GM12872 (cell line): ENCODE measurements at regions not wholly inside any gene's neighbourhood (a gene's known extent, or its start where the extent isn't known, plus 50 kb on each side); places are given as distances from the start of the nearest gene placed in this dataset.

Experiments used
- TF ChIP-seq, protein P1 (sequence below): IDR thresholded peaks from 3 replicates; pipeline ENCODE4 v1.5.1; 2011; ENCODE audit warnings: low read depth, mild to moderate bottlenecking, low read length, moderate library complexity; ENCODE audit not compliant: insufficient read depth

- TF ChIP-seq, protein P1, sequence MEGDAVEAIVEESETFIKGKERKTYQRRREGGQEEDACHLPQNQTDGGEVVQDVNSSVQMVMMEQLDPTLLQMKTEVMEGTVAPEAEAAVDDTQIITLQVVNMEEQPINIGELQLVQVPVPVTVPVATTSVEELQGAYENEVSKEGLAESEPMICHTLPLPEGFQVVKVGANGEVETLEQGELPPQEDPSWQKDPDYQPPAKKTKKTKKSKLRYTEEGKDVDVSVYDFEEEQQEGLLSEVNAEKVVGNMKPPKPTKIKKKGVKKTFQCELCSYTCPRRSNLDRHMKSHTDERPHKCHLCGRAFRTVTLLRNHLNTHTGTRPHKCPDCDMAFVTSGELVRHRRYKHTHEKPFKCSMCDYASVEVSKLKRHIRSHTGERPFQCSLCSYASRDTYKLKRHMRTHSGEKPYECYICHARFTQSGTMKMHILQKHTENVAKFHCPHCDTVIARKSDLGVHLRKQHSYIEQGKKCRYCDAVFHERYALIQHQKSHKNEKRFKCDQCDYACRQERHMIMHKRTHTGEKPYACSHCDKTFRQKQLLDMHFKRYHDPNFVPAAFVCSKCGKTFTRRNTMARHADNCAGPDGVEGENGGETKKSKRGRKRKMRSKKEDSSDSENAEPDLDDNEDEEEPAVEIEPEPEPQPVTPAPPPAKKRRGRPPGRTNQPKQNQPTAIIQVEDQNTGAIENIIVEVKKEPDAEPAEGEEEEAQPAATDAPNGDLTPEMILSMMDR: no peak
Observed at GRCh38 chr16:63744077-63744874, 1377.6 kb downstream of the CDH11 start.

DNA sequence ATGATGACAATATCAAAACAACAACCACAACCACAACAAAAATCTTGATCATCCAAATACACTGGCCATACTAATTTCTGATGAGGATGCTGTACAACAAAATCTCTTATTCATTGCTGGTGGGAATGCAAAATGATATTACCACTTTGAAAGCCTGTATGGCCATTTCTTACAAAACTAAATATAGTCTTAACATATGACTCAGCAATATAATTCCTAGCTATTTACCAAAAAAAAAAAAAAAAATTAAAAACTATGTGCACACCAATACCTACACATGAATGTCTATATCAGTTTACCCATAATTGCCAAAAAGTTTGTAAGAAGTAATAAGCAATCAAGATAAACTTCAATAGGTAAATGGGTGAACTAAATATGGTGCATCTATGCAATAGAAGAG, 1379.7 kb downstream of the CDH11 start:
- TF ChIP-seq, protein P1: no peak

GRCh38 chr16:63737633-63738032, 1384.2 kb downstream of the CDH11 start:
- TF ChIP-seq, protein P1: no peak

GRCh38 chr16:63735456-63735855, 1386.4 kb downstream of the CDH11 start:
- TF ChIP-seq, protein P1: no peak

DNA sequence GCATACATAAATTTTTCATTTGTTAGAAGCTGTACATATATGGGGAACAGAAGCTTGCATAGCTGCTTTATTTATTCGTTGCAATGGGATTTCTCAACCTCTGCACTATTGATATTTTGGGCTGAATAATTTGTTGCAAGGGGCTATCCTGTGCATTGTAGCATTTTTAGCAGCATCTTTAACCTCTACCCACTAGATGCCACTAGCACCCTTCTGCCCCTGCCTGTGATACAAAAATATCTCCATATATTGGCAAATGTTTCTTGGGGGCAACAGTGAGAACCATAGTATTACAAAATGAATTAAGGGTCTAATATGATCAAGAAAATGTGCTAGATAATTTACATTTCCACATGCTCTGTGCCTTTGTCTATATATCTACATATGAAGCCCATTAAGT, 1401.0 kb downstream of the CDH11 start:
- TF ChIP-seq, protein P1: no peak

GRCh38 chr16:63719926-63720325, 1401.9 kb downstream of the CDH11 start:
- TF ChIP-seq, protein P1: no peak

GRCh38 chr16:63717806-63718205, 1404.1 kb downstream of the CDH11 start:
- TF ChIP-seq, protein P1: no peak
